GM19324 (cell line): ENCODE measurements at regions not wholly inside any gene's neighbourhood (a gene's known extent, or its start where the extent isn't known, plus 50 kb on each side); places are given as distances from the start of the nearest gene placed in this dataset.
A peak's percentile ranks its signal among the peaks of the same experiment; 100 is the strongest.

Experiments used
- ATAC-seq: cut with Tn5 transposase; IDR thresholded peaks from one replicate; pipeline ENCODE4 v1.9.1; 2021; ENCODE audit warnings: mild to moderate bottlenecking, moderate library complexity; ENCODE audit not compliant: unreplicated experiment, low FRiP score

- ATAC-seq: peak; percentile 78
These were observed 55.8 kb upstream of the SHC3 start for GRCh38 chr9:89234205-89235067.

- no peak for ATAC-seq
These were observed 58.4 kb upstream of the SHC3 start for GRCh38 chr9:89236955-89237573.

GRCh38 chr9:89238424-89238823, 59.8 kb upstream of the SHC3 start:
- ATAC-seq: no peak

GRCh38 chr9:89243296-89244061, 64.9 kb upstream of the SHC3 start:
- ATAC-seq: no peak

- ATAC-seq: no peak
These were observed 64.2 kb upstream of the CKS2 start for GRCh38 chr9:89246840-89247239.

GRCh38 chr9:89247431-89248353, 63.3 kb upstream of the CKS2 start:
- ATAC-seq: no peak

GRCh38 chr9:89249001-89249400, 62.0 kb upstream of the CKS2 start:
- ATAC-seq: no peak

GRCh38 chr9:89252651-89253267, 58.2 kb upstream of the CKS2 start:
- ATAC-seq: no peak

GRCh38 chr9:89254058-89254772, 56.8 kb upstream of the CKS2 start:
- no peak for ATAC-seq

- no peak for ATAC-seq
These were observed 56.2 kb upstream of the CKS2 start for GRCh38 chr9:89254773-89255125.

- ATAC-seq: no peak
These were observed 54.8 kb upstream of the CKS2 start for GRCh38 chr9:89256225-89256624.

- ATAC-seq: no peak
These were observed 54.4 kb upstream of the CKS2 start for GRCh38 chr9:89256642-89257041.

GRCh38 chr9:89260525-89260924, 50.5 kb upstream of the CKS2 start:
- ATAC-seq: no peak
